ENCODE measurements at regions not wholly inside any gene's neighbourhood (a gene's known extent, or its start where the extent isn't known, plus 50 kb on each side); places are given as distances from the start of the nearest gene placed in this dataset.
A peak's percentile ranks its signal among the peaks of the same experiment; 100 is the strongest.

DNA sequence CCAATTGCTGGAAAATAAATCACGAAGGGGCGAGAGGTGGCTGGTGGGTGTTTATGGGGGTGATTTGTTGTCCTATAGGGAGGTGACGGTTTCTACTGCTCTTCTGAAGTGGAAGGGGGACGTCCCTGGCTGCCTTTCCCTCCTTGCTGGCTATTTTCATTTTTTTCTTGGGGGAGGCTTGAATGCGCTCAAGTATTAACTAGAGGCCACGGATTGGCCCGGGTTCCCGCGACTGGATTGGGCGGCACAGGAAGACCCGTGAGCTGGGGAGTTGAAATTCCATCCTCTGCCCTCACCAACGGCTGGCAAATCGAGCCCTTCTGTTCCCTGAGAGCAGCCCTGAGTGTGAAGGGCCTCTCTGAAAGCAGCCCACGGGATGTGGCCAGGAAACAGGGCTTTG is 176.5 kb upstream of the SPRED2 start:
- Histone ChIP-seq H4K20me1 (ENCODE audit: control insufficient read depth, insufficient read depth, low read length, poor library complexity, severe bottlenecking) (no peaks in the 10 kb centered on the region), H3K9me3 (ENCODE audit: control extremely low read depth in 1 of 3, control insufficient read depth in 2 of 3, insufficient read depth in 1 of 3, low read length in 2 of 3) (no peaks in the 10 kb centered on the region), H3K27ac (ENCODE audit: low read length in 2 of 2) (no peak overlapping the region), H3K79me2 (ENCODE audit: control insufficient read depth, insufficient read depth, low read length) (no peaks in the 10 kb centered on the region), H3K4me1 (ENCODE audit: control insufficient read depth in 2 of 2, insufficient read depth in 2 of 2, low read length in 2 of 2) (peaks cover 44 to 51% of the 10 kb centered on the region in 2 donors), H3K27me3 (replicated peaks in 1 of 4; ENCODE audit: control extremely low read depth in 1 of 4, control insufficient read depth in 3 of 4, insufficient read depth in 4 of 4, low read length in 3 of 4) (no peaks in the 10 kb centered on the region), H2AFZ (ENCODE audit: insufficient read depth, low read depth, low read length, poor library complexity, severe bottlenecking) (peak overlapping the region; percentile 8), H3K4me2 (replicated peaks; ENCODE audit: low read depth, low read length, poor library complexity, severe bottlenecking) (no peak overlapping the region), H3K9ac (ENCODE audit: low read length) (no peak overlapping the region), H3K4me3 (ENCODE audit: control extremely low read depth in 1 of 5, extremely low read depth in 1 of 5, insufficient read depth in 1 of 5, low read depth in 2 of 5, low read length in 4 of 5) (no peak overlapping the region), H3K36me3 (replicated peaks in 1 of 2; ENCODE audit: control extremely low read depth in 1 of 2, control insufficient read depth in 1 of 2, extremely low read depth in 1 of 2, insufficient read depth in 2 of 2, low read length in 1 of 2) (no peaks in the 10 kb centered on the region)
- Mint-ChIP-seq H3K4me3 (no peak overlapping the region), H3K27ac (no peak overlapping the region), H3K9me3 (ENCODE audit: insufficient read depth) (no peaks in the 10 kb centered on the region), H3K27me3 (no peaks in the 10 kb centered on the region), H3K4me1 (peaks cover 54% of the 10 kb centered on the region)
- ChIA-PET CTCF (interaction anchor here (3.1 kb wide), 1 partner anchor 32 kb away, joined by 16 read pairs; no protein-coding TSS in a partner anchor), POLR2A (no interaction called here)
- DNase-seq (no peak), ATAC-seq (ENCODE audit: low read depth) (no peak)
- WGBS (ENCODE audit: insufficient coverage), result over 99% methylated on average over 11 of the region's 14 CpGs
- intact Hi-C loops (cut with micrococcal nuclease), result no loop called here
- TF ChIP-seq, protein P1, sequence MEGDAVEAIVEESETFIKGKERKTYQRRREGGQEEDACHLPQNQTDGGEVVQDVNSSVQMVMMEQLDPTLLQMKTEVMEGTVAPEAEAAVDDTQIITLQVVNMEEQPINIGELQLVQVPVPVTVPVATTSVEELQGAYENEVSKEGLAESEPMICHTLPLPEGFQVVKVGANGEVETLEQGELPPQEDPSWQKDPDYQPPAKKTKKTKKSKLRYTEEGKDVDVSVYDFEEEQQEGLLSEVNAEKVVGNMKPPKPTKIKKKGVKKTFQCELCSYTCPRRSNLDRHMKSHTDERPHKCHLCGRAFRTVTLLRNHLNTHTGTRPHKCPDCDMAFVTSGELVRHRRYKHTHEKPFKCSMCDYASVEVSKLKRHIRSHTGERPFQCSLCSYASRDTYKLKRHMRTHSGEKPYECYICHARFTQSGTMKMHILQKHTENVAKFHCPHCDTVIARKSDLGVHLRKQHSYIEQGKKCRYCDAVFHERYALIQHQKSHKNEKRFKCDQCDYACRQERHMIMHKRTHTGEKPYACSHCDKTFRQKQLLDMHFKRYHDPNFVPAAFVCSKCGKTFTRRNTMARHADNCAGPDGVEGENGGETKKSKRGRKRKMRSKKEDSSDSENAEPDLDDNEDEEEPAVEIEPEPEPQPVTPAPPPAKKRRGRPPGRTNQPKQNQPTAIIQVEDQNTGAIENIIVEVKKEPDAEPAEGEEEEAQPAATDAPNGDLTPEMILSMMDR (IDR thresholded peaks at IDR 0.05), result no peak
- TF ChIP-seq EZH2 (IDR thresholded peaks at IDR 0.05; ENCODE audit: borderline replicate concordance, insufficient read depth, low read depth, low read length, poor library complexity, severe bottlenecking), result no peak

DNA sequence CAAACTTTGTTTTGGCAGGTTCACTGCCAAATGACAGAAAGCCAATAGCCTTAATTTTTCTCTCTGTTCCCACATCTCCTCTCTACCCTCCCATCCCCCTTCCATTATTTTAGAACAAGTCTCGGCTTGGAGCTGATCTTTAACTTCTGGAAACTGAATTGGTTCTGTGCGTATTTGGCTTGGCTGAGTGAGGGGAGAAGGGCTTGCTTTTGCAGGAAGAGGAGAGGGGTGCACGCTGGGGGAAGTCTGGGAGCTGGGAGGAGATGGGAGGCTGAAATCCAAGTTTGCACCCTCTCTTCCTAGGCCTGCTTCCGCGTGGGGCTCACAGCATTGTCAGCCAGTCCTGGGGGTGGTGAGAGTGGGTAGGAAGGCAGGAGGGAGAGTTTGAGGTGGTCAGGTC is 176.1 kb upstream of the SPRED2 start:
- H3K27ac Mint-ChIP-seq, result no peak overlapping the region
- Histone ChIP-seq H3K4me3 (ENCODE audit: control extremely low read depth in 1 of 5, extremely low read depth in 1 of 5, insufficient read depth in 1 of 5, low read depth in 2 of 5, low read length in 4 of 5) (no peak overlapping the region), H3K27me3 (replicated peaks in 1 of 4; ENCODE audit: control extremely low read depth in 1 of 4, control insufficient read depth in 3 of 4, insufficient read depth in 4 of 4, low read length in 3 of 4) (no peaks in the 10 kb centered on the region), H3K36me3 (replicated peaks in 1 of 2; ENCODE audit: control extremely low read depth in 1 of 2, control insufficient read depth in 1 of 2, extremely low read depth in 1 of 2, insufficient read depth in 2 of 2, low read length in 1 of 2) (no peaks in the 10 kb centered on the region), H3K9me3 (ENCODE audit: control extremely low read depth in 1 of 3, control insufficient read depth in 2 of 3, insufficient read depth in 1 of 3, low read length in 2 of 3) (no peaks in the 10 kb centered on the region), H3K9ac (ENCODE audit: low read length) (no peak overlapping the region), H3K4me2 (replicated peaks; ENCODE audit: low read depth, low read length, poor library complexity, severe bottlenecking) (no peak overlapping the region), H3K4me1 (ENCODE audit: control insufficient read depth in 2 of 2, insufficient read depth in 2 of 2, low read length in 2 of 2) (peaks cover 47 to 53% of the 10 kb centered on the region in 2 donors), H2AFZ (ENCODE audit: insufficient read depth, low read depth, low read length, poor library complexity, severe bottlenecking) (peak overlapping the region; percentile 22), H3K79me2 (ENCODE audit: control insufficient read depth, insufficient read depth, low read length) (no peaks in the 10 kb centered on the region), H4K20me1 (ENCODE audit: control insufficient read depth, insufficient read depth, low read length, poor library complexity, severe bottlenecking) (no peaks in the 10 kb centered on the region), H3K27ac (ENCODE audit: low read length in 2 of 2) (no peak overlapping the region)
- TF ChIP-seq EZH2 (IDR thresholded peaks at IDR 0.05; ENCODE audit: borderline replicate concordance, insufficient read depth, low read depth, low read length, poor library complexity, severe bottlenecking), result no peak
- TF ChIP-seq, protein P1 (IDR thresholded peaks at IDR 0.05), result no peak
- CTCF ChIA-PET, result interaction anchor here (3.1 kb wide), 1 partner anchor 33 kb away, joined by 16 read pairs; no protein-coding TSS in a partner anchor
- no peaks in the 10 kb centered on the region for H3K9me3 Mint-ChIP-seq (ENCODE audit: insufficient read depth)
- H3K4me1 Mint-ChIP-seq, result peaks cover 59% of the 10 kb centered on the region
- H3K4me3 Mint-ChIP-seq, result no peak overlapping the region
- 80% methylated on average over 3 of the region's 5 CpGs for WGBS (ENCODE audit: insufficient coverage)
- no peak for DNase-seq
- H3K27me3 Mint-ChIP-seq, result no peaks in the 10 kb centered on the region
- POLR2A ChIA-PET, result no interaction called here
- intact Hi-C loops (cut with micrococcal nuclease), result no loop called here
- no peak for ATAC-seq (ENCODE audit: low read depth)

Measured in B cell (primary cell).